Ishikawa (cell line): ENCODE measurements at regions not wholly inside any gene's neighbourhood (a gene's known extent, or its start where the extent isn't known, plus 50 kb on each side); places are given as distances from the start of the nearest gene placed in this dataset.

Experiments used
- CEBPB ChIP-seq: IDR thresholded peaks from 2 replicates; pipeline ENCODE4 v1.6.1; 2012
- CREB1 ChIP-seq: IDR thresholded peaks from 2 replicates; pipeline ENCODE4 v1.6.1; 2012; ENCODE audit warnings: low read depth
- EGR1 ChIP-seq: IDR thresholded peaks from 2 replicates; pipeline ENCODE4 v1.6.1; 2012
- EP300 ChIP-seq: IDR thresholded peaks from 2 replicates; pipeline ENCODE4 v1.6.1; 2012; ENCODE audit warnings: borderline replicate concordance
- FOXM1 ChIP-seq: IDR thresholded peaks from 2 replicates; pipeline ENCODE4 v1.6.1; 2012; ENCODE audit warnings: low read depth, borderline replicate concordance
- MAX ChIP-seq: IDR thresholded peaks from 2 replicates; pipeline ENCODE4 v1.6.1; 2012
- NFIC ChIP-seq: IDR thresholded peaks from 2 replicates; pipeline ENCODE4 v1.6.1; 2012
- RAD21 ChIP-seq: IDR thresholded peaks from 2 replicates; pipeline ENCODE4 v1.6.1; 2012; ENCODE audit warnings: low read depth
- REST ChIP-seq: IDR thresholded peaks from 2 replicates; pipeline ENCODE4 v1.6.1; 2012; ENCODE audit warnings: low read depth, mild to moderate bottlenecking
- TAF1 ChIP-seq: IDR thresholded peaks from 2 replicates; pipeline ENCODE4 v1.6.1; 2012; ENCODE audit warnings: low read depth, mild to moderate bottlenecking
- TCF12 ChIP-seq: IDR thresholded peaks from 2 replicates; pipeline ENCODE4 v1.6.1; 2012; ENCODE audit warnings: low read depth
- TEAD4 ChIP-seq: IDR thresholded peaks from 2 replicates; pipeline ENCODE4 v1.6.1; 2012
- USF1 ChIP-seq: IDR thresholded peaks from 2 replicates; pipeline ENCODE4 v1.6.1; 2012
- YY1 ChIP-seq: IDR thresholded peaks from 2 replicates; pipeline ENCODE4 v1.6.1; 2012; ENCODE audit warnings: low read depth
- ZBTB7A ChIP-seq: IDR thresholded peaks from 2 replicates; pipeline ENCODE4 v1.6.1; 2012; ENCODE audit warnings: low read depth

- TF ChIP-seq EGR1, result no peak
- no peak for TF ChIP-seq TEAD4
- TF ChIP-seq FOXM1, result no peak
- TF ChIP-seq REST, result no peak
Measured at GRCh38 chr13:84954636-84955035, 844.6 kb downstream of the SLITRK6 start.

- TF ChIP-seq MAX (no peak), EGR1 (no peak), TAF1 (no peak), USF1 (no peak), YY1 (no peak), REST (no peak), TEAD4 (no peak), FOXM1 (no peak), NFIC (no peak), CEBPB (no peak), ZBTB7A (no peak)
Measured at GRCh38 chr13:84951128-84951527, 848.1 kb downstream of the SLITRK6 start.

- TF ChIP-seq REST (no peak), CEBPB (no peak), USF1 (no peak), YY1 (no peak), RAD21 (no peak), EP300 (no peak), TCF12 (no peak), NFIC (no peak), TAF1 (no peak), CREB1 (no peak), TEAD4 (no peak), ZBTB7A (no peak), FOXM1 (no peak), EGR1 (no peak)
Measured at GRCh38 chr13:84946192-84946591, 853.0 kb downstream of the SLITRK6 start.

- TF ChIP-seq NFIC, result no peak
- TF ChIP-seq MAX, result no peak
- TF ChIP-seq ZBTB7A, result no peak
- TF ChIP-seq YY1, result no peak
- TF ChIP-seq USF1, result no peak
- TF ChIP-seq CEBPB, result no peak
- no peak for TF ChIP-seq REST
- no peak for TF ChIP-seq CREB1
- TF ChIP-seq EP300, result no peak
- TF ChIP-seq TAF1, result no peak
- TF ChIP-seq FOXM1, result no peak
- no peak for TF ChIP-seq RAD21
- no peak for TF ChIP-seq TCF12
- TF ChIP-seq EGR1, result no peak
- TF ChIP-seq TEAD4, result no peak
Measured at GRCh38 chr13:84940798-84941197, 858.4 kb downstream of the SLITRK6 start.
